Stimulated activated naive CD4-positive, alpha-beta T cell (primary cell): ENCODE measurements at regions not wholly inside any gene's neighbourhood (a gene's known extent, or its start where the extent isn't known, plus 50 kb on each side); places are given as distances from the start of the nearest gene placed in this dataset.
A peak's percentile ranks its signal among the peaks of the same experiment; 100 is the strongest.

ENCODE experiments used
- DNase-seq, 6 experiments: peaks; one replicate each; lab custom pipeline; 2025; lab: John Stamatoyannopoulos, UW

DNA sequence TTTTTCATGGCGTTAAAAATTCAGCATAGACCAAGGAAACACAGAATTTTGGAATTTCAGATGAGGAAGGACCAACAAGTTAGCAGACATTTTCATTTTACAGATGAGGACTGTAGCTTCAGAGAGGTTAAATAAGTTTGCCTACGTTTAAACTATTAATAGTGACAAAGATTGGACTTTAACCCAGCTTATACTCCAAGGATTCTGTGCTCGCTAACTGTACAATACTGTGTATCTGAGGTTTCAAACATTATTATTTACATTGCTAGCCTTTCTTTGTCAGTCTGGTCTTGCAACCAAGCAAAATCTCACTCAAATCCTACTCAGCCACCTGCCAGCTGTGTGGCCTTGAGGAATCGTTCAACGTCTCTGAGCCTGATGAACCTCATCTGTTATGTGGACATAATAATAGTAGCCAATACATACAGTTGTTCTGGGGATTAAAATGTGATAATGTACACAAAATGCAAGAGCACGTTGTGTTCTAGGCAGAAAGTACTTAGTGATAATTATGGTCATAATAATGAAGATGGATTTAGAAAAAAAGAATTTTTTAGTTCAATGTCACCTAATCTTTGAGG, 462.4 kb upstream of the TRIB2 start:
- DNase-seq, result no peak

- no peak for DNase-seq
Measured at GRCh38 chr2:12256206-12256605, 460.5 kb upstream of the TRIB2 start.

DNA sequence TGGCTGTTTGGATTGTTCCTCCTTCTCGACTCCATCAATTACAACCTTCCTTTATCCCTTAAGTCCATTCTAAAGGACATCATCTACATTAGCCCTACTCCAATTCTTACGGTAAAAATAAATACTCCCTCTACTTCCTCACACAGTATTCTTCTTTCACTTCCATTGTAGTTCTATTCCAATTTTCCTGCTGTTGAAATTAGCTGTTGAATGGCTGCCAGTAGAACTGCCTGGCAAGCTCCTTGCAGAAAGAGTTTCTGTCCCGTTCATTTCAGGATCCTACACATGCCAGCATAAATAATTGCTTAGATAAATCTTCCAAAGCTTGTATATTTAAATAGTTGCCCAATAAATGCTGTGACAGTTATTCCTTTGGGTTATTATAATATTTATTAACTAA, 459.3 kb upstream of the TRIB2 start:
- DNase-seq, result no peak

DNA sequence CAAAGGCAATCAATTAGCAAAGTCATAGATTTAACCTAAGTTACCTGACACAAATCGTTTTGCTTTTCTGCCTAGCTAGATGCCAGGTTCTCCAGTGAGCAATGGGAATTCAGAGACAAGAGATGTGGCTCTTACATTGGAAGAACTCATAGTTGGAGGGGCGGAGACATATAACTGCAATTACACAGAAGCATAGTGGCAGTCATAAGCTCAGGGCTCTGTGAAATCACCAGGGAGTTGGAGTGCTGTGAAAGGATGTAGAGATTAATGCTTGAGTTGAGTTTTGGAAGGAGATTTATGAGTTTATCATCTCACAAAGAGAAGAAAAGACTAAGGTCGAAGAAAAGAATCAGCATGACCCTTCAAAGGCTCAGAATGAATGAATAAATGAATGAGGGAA, 457.2 kb upstream of the TRIB2 start:
- no peak for DNase-seq

- no peak for DNase-seq
Measured at GRCh38 chr2:12261986-12262680, 454.6 kb upstream of the TRIB2 start.

DNA sequence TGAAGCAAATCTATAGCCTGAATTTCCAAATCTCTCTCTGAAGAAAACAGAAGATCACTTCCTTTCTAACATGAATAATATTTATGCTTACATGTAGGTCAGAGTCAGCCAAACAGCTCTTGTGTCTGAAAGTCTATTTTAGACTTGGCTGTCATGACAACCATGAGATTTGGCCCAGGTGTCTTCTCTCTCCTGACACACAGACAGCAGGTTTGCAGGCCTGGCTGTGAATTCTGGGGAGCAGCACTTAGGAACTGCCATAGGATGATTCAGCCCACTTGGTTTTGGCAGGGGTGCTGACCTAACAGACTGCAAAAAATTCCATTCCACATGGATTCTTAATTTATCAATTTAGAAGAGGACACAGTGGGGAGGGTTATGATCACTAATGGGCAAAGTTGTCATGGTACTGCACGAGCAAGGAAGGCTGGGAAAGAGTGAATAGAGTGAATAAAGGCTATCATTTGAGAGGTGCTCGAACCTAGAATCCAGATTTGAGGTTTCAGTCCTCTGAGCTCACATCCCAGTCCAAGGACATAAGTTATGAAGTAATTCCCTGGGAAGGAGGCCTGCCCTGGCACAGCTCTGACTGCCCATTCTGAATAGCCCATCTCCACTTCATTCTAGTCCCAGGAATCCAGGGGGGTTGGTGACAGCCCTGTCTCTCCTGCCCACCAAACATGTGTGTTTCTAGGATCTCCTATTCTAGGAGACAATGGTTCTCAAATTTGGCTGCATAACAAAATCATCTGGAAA, 453.9 kb upstream of the TRIB2 start:
- DNase-seq, result peak in 1 of 6 experiments; percentile 9

DNA sequence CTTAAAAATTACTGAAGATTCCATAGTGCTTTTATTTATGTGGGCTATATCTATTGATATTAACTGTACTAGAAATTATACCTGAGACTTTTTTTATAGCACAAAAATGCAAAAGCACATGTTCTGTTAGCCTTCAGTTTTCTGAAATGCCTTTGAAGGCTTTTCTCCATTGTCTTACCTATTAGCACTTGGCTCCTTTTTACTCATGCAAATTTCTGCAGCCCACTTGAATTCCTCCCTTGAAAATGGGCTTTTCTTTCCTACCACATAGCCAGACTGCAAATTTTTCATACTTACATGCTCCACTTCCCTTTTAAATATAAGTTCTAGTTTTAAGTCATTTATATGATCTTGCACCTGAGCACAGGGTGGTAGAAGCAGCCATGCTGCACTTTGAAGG, 453.0 kb upstream of the TRIB2 start:
- DNase-seq, result no peak

GRCh38 chr2:12264146-12264545, 452.6 kb upstream of the TRIB2 start:
- peak in 1 of 6 experiments; percentile 10 for DNase-seq

- no peak for DNase-seq
Measured at GRCh38 chr2:12265646-12266045, 451.1 kb upstream of the TRIB2 start.

DNA sequence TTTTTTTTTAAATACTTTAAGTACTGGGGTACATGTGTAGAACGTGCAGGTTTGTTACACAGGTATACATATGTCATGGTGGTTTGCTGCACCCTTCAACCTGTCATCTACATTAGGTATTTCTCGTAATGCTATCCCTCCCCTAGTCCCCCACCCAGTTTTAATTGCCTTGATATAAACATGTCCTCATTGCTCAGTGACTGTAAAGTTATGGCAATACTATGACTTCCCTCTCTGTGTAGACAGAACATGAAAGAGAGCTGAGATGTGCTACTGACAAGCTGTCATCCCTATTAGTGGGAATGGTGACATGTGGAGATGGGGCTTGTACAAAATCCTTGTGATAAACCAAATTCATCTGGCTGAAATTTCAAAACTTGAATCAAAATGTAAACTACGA, 449.7 kb upstream of the TRIB2 start:
- DNase-seq, result no peak

DNA sequence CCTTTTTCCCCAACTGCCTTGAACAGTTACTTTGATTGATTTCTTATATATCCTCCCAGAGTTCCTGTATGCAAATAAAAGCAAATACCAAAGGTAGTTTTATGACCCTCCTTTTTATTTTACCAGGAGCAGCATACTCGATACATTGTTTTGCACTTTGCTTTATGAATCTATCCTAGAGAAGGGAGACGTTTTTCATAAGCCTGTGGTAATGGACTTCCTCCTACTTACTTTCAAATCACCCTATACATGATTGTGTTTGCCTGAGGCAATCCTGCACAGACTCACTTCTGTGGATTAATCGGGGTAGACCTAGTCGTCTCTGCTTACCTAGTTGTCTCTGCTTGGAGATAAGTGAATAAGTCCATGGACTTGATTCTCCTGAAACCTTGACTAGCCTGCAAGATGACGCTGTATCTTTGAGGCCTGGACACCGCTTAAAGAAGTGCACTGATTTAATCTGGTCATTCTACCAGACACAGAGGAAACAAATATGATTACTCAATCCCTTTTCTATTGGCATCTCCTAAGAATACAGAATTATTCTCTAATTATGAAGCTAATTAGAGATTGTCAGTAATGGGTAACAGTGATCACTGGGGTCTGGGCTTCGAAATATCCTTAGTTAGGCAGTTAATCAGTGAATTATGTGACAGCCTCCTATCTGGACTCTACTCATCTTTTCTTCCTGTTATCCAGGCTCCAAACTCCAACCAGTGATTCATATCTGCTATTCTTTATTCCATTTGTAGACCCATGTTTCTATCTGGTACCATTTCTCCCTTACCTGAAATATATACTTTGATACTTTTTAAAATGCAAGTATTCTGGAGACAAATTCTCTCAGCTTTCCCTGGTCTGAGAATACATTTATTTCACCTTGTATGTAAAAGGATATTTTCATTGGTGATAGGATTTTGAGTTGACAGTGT, 447.4 kb upstream of the TRIB2 start:
- no peak for DNase-seq

- DNase-seq, result peak in 1 of 6 experiments; percentile 13
Measured at GRCh38 chr2:12270876-12271588, 445.7 kb upstream of the TRIB2 start.

DNA sequence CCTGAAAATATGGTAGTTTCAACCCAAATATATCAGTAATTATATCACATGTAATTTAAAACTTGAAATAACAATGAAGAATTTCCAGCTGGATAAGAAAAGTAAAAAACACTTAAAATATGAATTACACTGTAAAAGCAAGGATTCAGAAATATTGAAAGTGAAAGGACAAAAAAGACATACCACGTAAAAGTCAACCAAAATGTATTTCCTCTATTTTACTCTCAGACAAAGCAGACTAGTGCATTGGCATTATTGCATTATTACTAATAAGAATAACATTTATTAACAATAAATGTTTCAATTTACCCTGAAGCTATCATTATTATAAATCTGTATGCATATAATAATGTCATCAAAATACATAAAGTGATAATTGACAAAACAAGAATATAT, 445.1 kb upstream of the TRIB2 start:
- DNase-seq, result peak in 1 of 6 experiments; percentile 13

GRCh38 chr2:12273111-12273510, 443.6 kb upstream of the TRIB2 start:
- no peak for DNase-seq

GRCh38 chr2:12274591-12274990, 442.1 kb upstream of the TRIB2 start:
- DNase-seq, result no peak

GRCh38 chr2:12277241-12278034, 439.3 kb upstream of the TRIB2 start:
- DNase-seq, result peak in 1 of 6 experiments; percentile 4

DNA sequence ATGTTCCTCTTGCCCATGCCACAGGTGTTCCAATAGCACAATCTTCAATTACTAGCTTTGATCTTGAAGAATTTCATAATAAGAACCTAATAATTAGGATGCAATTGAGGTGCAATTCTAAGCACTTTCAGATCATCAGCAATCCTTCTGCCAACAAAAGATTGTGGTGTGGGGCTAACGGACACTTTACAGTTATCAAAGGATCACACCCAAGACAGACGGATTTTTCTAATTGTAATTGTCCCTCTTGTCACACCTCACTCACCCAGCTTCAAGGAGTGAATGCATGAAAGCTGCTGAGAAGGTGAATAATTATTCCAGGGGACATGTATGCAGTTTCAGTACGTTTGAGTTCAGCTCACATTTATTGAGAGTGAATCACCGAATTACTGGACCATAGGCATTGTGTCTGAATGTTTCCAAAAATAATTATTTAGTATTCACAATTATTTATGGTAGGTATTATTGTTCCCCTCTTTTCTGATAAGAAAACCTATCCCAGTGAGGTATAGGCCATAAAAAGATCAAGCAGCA, 438.5 kb upstream of the TRIB2 start:
- no peak for DNase-seq

GRCh38 chr2:12282780-12283695, 433.7 kb upstream of the TRIB2 start:
- no peak for DNase-seq

- DNase-seq, result no peak
Measured at GRCh38 chr2:12284037-12284436, 432.7 kb upstream of the TRIB2 start.
